ENCODE measurements at regions not wholly inside any gene's neighbourhood (a gene's known extent, or its start where the extent isn't known, plus 50 kb on each side); places are given as distances from the start of the nearest gene placed in this dataset.

- no TSS peak for BruUV-seq (replicated peaks)
- ChIA-PET CTCF (no interaction called here), POLR2A (no interaction called here)
- H3K36me3 ChIP-seq (ENCODE audit: control insufficient read depth in 2 of 2, extremely low read depth in 1 of 2, insufficient read depth in 2 of 2, low read length in 2 of 2), result no peaks in the 10 kb centered on the region
- FAIRE-seq (no peak), DNase-seq (ENCODE audit: low read depth, low spot score) (no peak)
- intact Hi-C loops (cut with micrococcal nuclease), result no loop called here
- no peaks in the 10 kb centered on the region for H4K20me1 ChIP-seq (replicated peaks; ENCODE audit: control insufficient read depth, extremely low read depth, insufficient read depth, low read length)
- H3K4me1 ChIP-seq (ENCODE audit: control insufficient read depth, extremely low read depth, insufficient read depth, low read length), result no peaks in the 10 kb centered on the region
- H3K9me1 ChIP-seq (replicated peaks; ENCODE audit: control insufficient read depth, extremely low read depth, insufficient read depth, low read length), result no peaks in the 10 kb centered on the region
- no peaks in the 10 kb centered on the region for H3K27me3 ChIP-seq (ENCODE audit: control insufficient read depth in 2 of 2, insufficient read depth in 2 of 2, low read length in 2 of 2)
- H3K4me3 ChIP-seq (replicated peaks in 1 of 3; ENCODE audit: insufficient read depth in 1 of 3, low read depth in 1 of 3, low read length in 3 of 3), result no peak overlapping the region
- TF ChIP-seq EZH2 (IDR thresholded peaks at IDR 0.05; ENCODE audit: borderline replicate concordance, low read depth, low read length, severe bottlenecking), result no peak
- TF ChIP-seq POLR2AphosphoS5 (IDR thresholded peaks at IDR 0.05; ENCODE audit: insufficient read depth, low read depth, low read length), result no peak
- peaks cover 8% of the 10 kb centered on the region for H3K9me3 ChIP-seq (replicated peaks; ENCODE audit: control insufficient read depth, insufficient read depth, low read length)
- H2AFZ ChIP-seq (ENCODE audit: low read depth, low read length), result no peak overlapping the region
- H3K9ac ChIP-seq (replicated peaks; ENCODE audit: extremely low read depth, insufficient read depth, low read length), result no peak overlapping the region
- no peak overlapping the region for H3K4me2 ChIP-seq (ENCODE audit: insufficient read depth, low read length)
- dilution Hi-C loops (cut with MboI; ENCODE audit: extremely low pct_ligation_motif_present, low sequenced_read_pairs), result no loop called here
- H3K79me2 ChIP-seq (ENCODE audit: control insufficient read depth, insufficient read depth, low read length), result no peaks in the 10 kb centered on the region
- H3K27ac ChIP-seq (ENCODE audit: insufficient read depth, low read depth, low read length), result no peak overlapping the region
Measured at GRCh38 chr14:97444248-97444647, 647.1 kb downstream of the VRK1 start.

GRCh38 chr14:97445367-97445766 lies 648.2 kb downstream of the VRK1 start:
- no peak for FAIRE-seq
- CTCF ChIA-PET, result no interaction called here
- dilution Hi-C loops (cut with MboI; ENCODE audit: extremely low pct_ligation_motif_present, low sequenced_read_pairs) (no loop called here), intact Hi-C loops (cut with micrococcal nuclease) (no loop called here)
- no peak overlapping the region for H3K9ac ChIP-seq (replicated peaks; ENCODE audit: extremely low read depth, insufficient read depth, low read length)
- no peak overlapping the region for H3K4me2 ChIP-seq (ENCODE audit: insufficient read depth, low read length)
- H2AFZ ChIP-seq (ENCODE audit: low read depth, low read length), result no peak overlapping the region
- H3K4me1 ChIP-seq (ENCODE audit: control insufficient read depth, extremely low read depth, insufficient read depth, low read length), result no peaks in the 10 kb centered on the region
- H4K20me1 ChIP-seq (replicated peaks; ENCODE audit: control insufficient read depth, extremely low read depth, insufficient read depth, low read length), result no peaks in the 10 kb centered on the region
- TF ChIP-seq POLR2A (IDR thresholded peaks at IDR 0.05; ENCODE audit: low read depth, low read length), result no peak
- no peak for TF ChIP-seq POLR2AphosphoS5 (IDR thresholded peaks at IDR 0.05; ENCODE audit: insufficient read depth, low read depth, low read length)
- no peak for TF ChIP-seq MAX (IDR thresholded peaks at IDR 0.05; ENCODE audit: insufficient read depth, insufficient read length)
- TF ChIP-seq FOS (IDR thresholded peaks at IDR 0.05; ENCODE audit: borderline replicate concordance, insufficient read depth, low read length), result no peak
- TF ChIP-seq EZH2 (IDR thresholded peaks at IDR 0.05; ENCODE audit: borderline replicate concordance, low read depth, low read length, severe bottlenecking), result no peak
- TF ChIP-seq CTCF (IDR thresholded peaks at IDR 0.05; ENCODE audit: extremely low read depth in 1 of 2, insufficient read depth in 1 of 2, low read depth in 1 of 2, low read length in 2 of 2), result no peak
- TF ChIP-seq GATA2 (IDR thresholded peaks at IDR 0.05; ENCODE audit: insufficient read depth, insufficient read length, low read depth, low read length), result no peak
- no peak for TF ChIP-seq JUN (IDR thresholded peaks at IDR 0.05; ENCODE audit: borderline replicate concordance, insufficient read depth, insufficient read length, low read depth)
- no peak for TF ChIP-seq MYC (IDR thresholded peaks at IDR 0.05; ENCODE audit: low read depth, low read length)
- H3K36me3 ChIP-seq (ENCODE audit: control insufficient read depth in 2 of 2, extremely low read depth in 1 of 2, insufficient read depth in 2 of 2, low read length in 2 of 2), result no peaks in the 10 kb centered on the region
- BruUV-seq (replicated peaks), result no TSS peak
- POLR2A ChIA-PET, result no interaction called here
- H3K4me3 ChIP-seq (replicated peaks in 1 of 3; ENCODE audit: insufficient read depth in 1 of 3, low read depth in 1 of 3, low read length in 3 of 3), result no peak overlapping the region
- H3K27me3 ChIP-seq (ENCODE audit: control insufficient read depth in 2 of 2, insufficient read depth in 2 of 2, low read length in 2 of 2), result no peaks in the 10 kb centered on the region
- H3K27ac ChIP-seq (ENCODE audit: insufficient read depth, low read depth, low read length), result no peak overlapping the region
- peaks cover 5% of the 10 kb centered on the region for H3K9me3 ChIP-seq (replicated peaks; ENCODE audit: control insufficient read depth, insufficient read depth, low read length)
- H3K79me2 ChIP-seq (ENCODE audit: control insufficient read depth, insufficient read depth, low read length), result no peaks in the 10 kb centered on the region
- no peaks in the 10 kb centered on the region for H3K9me1 ChIP-seq (replicated peaks; ENCODE audit: control insufficient read depth, extremely low read depth, insufficient read depth, low read length)
- DNase-seq (ENCODE audit: low read depth, low spot score), result no peak
